PC-3 (cell line): ENCODE measurements at regions not wholly inside any gene's neighbourhood (a gene's known extent, or its start where the extent isn't known, plus 50 kb on each side); places are given as distances from the start of the nearest gene placed in this dataset.

ENCODE experiments used
- ATAC-seq: fragments of 200-7000 bp; cut with Tn5 transposase; 2 replicates; pipeline ENCODE4 v1.9.1; 2020; ENCODE audit warnings: mild to moderate bottlenecking, moderate library complexity
- BruUV-seq: library from RNA; stranded (reverse); fragments of 400-500 nt; replicated peaks from 2 replicates; lab custom pipeline; 2021; lab: Mats Ljungman, UMichigan
- CTCF ChIA-PET: fragments of 300-600 bp; sonication (Branson Sonifier 250); formaldehyde crosslinking; loops from one replicate; lab custom pipeline; 2022; ENCODE audit warnings: antibody characterized with exemption; lab: Charles Lee
- POLR2A ChIA-PET: fragments of 300-600 bp; sonication (Branson Sonifier 250); formaldehyde crosslinking; loops from one replicate; lab custom pipeline; 2022; ENCODE audit warnings: antibody characterized with exemption; ENCODE audit not compliant: unreplicated experiment; lab: Charles Lee
- DNase-seq: peaks from one replicate; pipeline ENCODE4 v3.0.0-alpha.2; 2015
- H2AFZ ChIP-seq: fragments of 300-600 bp; sonication (generic); 2 replicates; pipeline ENCODE4 v1.6.0; 2016; ENCODE audit warnings: antibody characterized with exemption, low read length
- H3F3A ChIP-seq: fragments of 300-600 bp; sonication (generic); one replicate; pipeline ENCODE4 v1.6.0; 2017; ENCODE audit warnings: antibody characterized with exemption, low read length, control low read depth, mild to moderate bottlenecking; ENCODE audit not compliant: unreplicated experiment
- H3K27ac ChIP-seq: fragments of 300-600 bp; sonication (generic); 2 replicates; pipeline ENCODE4 v1.5.1; 2016; ENCODE audit warnings: mild to moderate bottlenecking, low read length
- H3K27me3 ChIP-seq: fragments of 300-600 bp; sonication (generic); 2 replicates; pipeline ENCODE4 v1.6.1; 2016; ENCODE audit warnings: low read length, mixed read lengths
- H3K36me3 ChIP-seq: fragments of 300-600 bp; sonication (generic); 2 replicates; pipeline ENCODE4 v1.6.1; 2016; ENCODE audit warnings: low read depth, mixed run types, low read length, mixed read lengths
- H3K4me1 ChIP-seq: fragments of 300-600 bp; sonication (generic); 2 replicates; pipeline ENCODE4 v1.5.1; 2016; ENCODE audit warnings: low read length; ENCODE audit not compliant: insufficient read depth
- H3K4me2 ChIP-seq: fragments of 300-600 bp; sonication (generic); 2 replicates; pipeline ENCODE4 v1.6.0; 2016; ENCODE audit warnings: low read length
- H3K4me3 ChIP-seq: fragments of 300-600 bp; sonication (generic); 2 replicates; pipeline ENCODE4 v1.5.1; 2016; ENCODE audit warnings: mild to moderate bottlenecking, low read length, mixed read lengths
- H3K79me2 ChIP-seq: fragments of 300-600 bp; sonication (generic); 2 replicates; pipeline ENCODE4 v1.6.1; 2017; ENCODE audit warnings: low read length, mixed read lengths
- H3K9ac ChIP-seq: fragments of 300-600 bp; sonication (generic); 2 replicates; pipeline ENCODE4 v1.6.0; 2016; ENCODE audit warnings: mild to moderate bottlenecking, low read length
- H3K9me2 ChIP-seq: fragments of 300-600 bp; sonication (generic); replicated peaks from 2 replicates; pipeline ENCODE4 v1.6.1; 2016; ENCODE audit warnings: mixed run types, low read length, mixed read lengths
- H3K9me3 ChIP-seq: fragments of 300-600 bp; sonication (generic); 2 replicates; pipeline ENCODE4 v1.6.1; 2016; ENCODE audit warnings: low read length, mixed read lengths
- H4K20me1 ChIP-seq: fragments of 300-600 bp; sonication (generic); 2 replicates; pipeline ENCODE4 v1.6.1; 2016; ENCODE audit warnings: low read length, mixed read lengths
- EZH2 ChIP-seq: fragments of 300-600 bp; sonication (generic); IDR thresholded peaks from one replicate; pipeline ENCODE4 v1.6.1; 2017; ENCODE audit warnings: antibody characterized with exemption, mild to moderate bottlenecking, low read length; ENCODE audit not compliant: unreplicated experiment
- EZH2phosphoT487 ChIP-seq: fragments of 300-600 bp; sonication (generic); IDR thresholded peaks from 2 replicates; pipeline ENCODE4 v1.6.1; 2018; ENCODE audit warnings: mild to moderate bottlenecking, antibody characterized with exemption, low read length, borderline replicate concordance
- intact Hi-C: fragments of 100-400 bp; cut with micrococcal nuclease; formaldehyde crosslinking; loops from 2 replicates; pipeline ENCODE4 v1.9.0; 2023
- TF ChIP-seq, protein P1 (sequence below): fragments of 300-600 bp; sonication (generic); conservative IDR thresholded peaks from 2 replicates; pipeline ENCODE4 v1.5.1; 2017; ENCODE audit warnings: antibody characterized with exemption, low read depth, mild to moderate bottlenecking, low read length

DNA sequence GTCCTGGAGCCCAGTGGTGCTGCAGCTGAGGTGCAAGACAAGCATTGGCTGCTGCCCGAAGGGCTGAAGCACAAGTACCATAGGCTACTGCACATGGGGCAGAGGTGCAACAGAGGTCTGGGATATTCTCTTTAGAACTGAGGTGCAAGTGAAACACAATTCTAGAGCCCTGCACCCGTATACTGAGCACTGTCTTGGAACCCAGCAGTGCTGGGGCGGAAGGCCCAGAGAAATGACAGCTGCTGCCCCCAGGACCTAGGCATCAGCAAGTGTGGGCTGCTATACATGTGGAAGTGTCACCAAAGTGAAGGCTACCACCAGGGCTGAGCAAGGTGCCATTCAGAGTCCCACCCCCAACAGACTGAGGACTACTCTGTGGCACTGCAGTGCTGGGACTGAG, 393.6 kb upstream of the STEAP1 start:
- Histone ChIP-seq H3K79me2 (no peaks in the 10 kb centered on the region), H3K27ac (no peak overlapping the region), H3K4me3 (no peak overlapping the region), H3K9me2 (no peaks in the 10 kb centered on the region), H3K4me2 (no peak overlapping the region), H4K20me1 (no peaks in the 10 kb centered on the region), H3K9ac (no peak overlapping the region), H3F3A (no peaks in the 10 kb centered on the region), H2AFZ (no peak overlapping the region), H3K4me1 (no peaks in the 10 kb centered on the region), H3K36me3 (no peaks in the 10 kb centered on the region), H3K9me3 (no peaks in the 10 kb centered on the region), H3K27me3 (no peaks in the 10 kb centered on the region)
- ATAC-seq = no peak
- POLR2A ChIA-PET = no interaction called here
- BruUV-seq = no TSS peak
- no peak for DNase-seq
- no peak for TF ChIP-seq EZH2
- TF ChIP-seq, protein P1, sequence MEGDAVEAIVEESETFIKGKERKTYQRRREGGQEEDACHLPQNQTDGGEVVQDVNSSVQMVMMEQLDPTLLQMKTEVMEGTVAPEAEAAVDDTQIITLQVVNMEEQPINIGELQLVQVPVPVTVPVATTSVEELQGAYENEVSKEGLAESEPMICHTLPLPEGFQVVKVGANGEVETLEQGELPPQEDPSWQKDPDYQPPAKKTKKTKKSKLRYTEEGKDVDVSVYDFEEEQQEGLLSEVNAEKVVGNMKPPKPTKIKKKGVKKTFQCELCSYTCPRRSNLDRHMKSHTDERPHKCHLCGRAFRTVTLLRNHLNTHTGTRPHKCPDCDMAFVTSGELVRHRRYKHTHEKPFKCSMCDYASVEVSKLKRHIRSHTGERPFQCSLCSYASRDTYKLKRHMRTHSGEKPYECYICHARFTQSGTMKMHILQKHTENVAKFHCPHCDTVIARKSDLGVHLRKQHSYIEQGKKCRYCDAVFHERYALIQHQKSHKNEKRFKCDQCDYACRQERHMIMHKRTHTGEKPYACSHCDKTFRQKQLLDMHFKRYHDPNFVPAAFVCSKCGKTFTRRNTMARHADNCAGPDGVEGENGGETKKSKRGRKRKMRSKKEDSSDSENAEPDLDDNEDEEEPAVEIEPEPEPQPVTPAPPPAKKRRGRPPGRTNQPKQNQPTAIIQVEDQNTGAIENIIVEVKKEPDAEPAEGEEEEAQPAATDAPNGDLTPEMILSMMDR = no peak
- no peak for TF ChIP-seq EZH2phosphoT487
- intact Hi-C loops = no loop called here
- CTCF ChIA-PET = no interaction called here

DNA sequence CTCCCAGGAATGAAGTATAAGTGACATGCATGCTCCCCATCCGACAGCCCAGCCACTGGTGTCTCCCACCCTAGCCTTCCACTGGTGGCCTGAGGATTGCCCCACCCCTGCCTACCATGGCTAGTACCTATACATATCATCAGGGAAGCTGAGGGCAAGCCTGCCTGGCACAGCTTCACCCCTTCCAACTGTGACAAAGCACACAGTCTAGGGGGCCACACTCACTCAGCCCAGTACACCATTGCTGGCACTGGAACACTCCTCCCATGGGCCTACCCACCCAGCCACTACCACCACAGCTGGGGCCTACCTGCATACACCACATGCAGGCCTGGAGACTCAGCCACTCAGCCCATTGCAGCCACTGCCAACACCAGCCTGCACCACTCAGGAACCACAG, 393.1 kb upstream of the STEAP1 start:
- no peak for ATAC-seq
- Histone ChIP-seq H2AFZ (no peak overlapping the region), H3K27ac (no peak overlapping the region), H3K79me2 (no peaks in the 10 kb centered on the region), H3K36me3 (no peaks in the 10 kb centered on the region), H3K9me3 (no peaks in the 10 kb centered on the region), H3K9me2 (no peaks in the 10 kb centered on the region), H3K4me2 (no peak overlapping the region), H3K4me1 (no peaks in the 10 kb centered on the region), H3K9ac (no peak overlapping the region), H3K4me3 (no peak overlapping the region), H3F3A (no peaks in the 10 kb centered on the region), H4K20me1 (no peaks in the 10 kb centered on the region), H3K27me3 (no peaks in the 10 kb centered on the region)
- DNase-seq = no peak
- no TSS peak for BruUV-seq
- TF ChIP-seq, protein P1 = no peak
- CTCF ChIA-PET = no interaction called here
- POLR2A ChIA-PET = no interaction called here
- intact Hi-C loops = no loop called here

DNA sequence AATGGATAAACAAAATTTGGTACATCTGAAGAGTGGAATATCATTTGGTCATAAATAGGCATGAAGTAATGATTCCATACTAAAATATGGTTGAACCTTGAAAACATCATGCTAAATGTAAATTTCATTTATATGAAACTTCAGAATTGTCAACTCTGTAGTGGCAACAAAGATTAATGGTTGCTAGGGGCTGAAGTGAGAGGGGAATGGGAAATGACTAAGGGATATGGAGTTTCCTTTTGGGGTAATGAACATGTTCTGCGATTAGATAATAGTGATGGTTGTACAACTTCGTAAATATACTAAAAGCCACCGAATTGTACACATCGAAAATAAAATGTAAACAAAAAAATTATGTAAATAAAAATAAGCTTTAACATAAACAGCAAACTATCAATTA, 384.1 kb upstream of the STEAP1 start:
- TF ChIP-seq EZH2phosphoT487 = no peak
- TF ChIP-seq, protein P1 = no peak
- no peak for TF ChIP-seq EZH2
- Histone ChIP-seq H3K4me3 (no peak overlapping the region), H3K36me3 (no peaks in the 10 kb centered on the region), H3F3A (no peaks in the 10 kb centered on the region), H3K4me1 (peaks cover 14% of the 10 kb centered on the region; the same call in 1 of the 2 replicates), H3K9me2 (no peaks in the 10 kb centered on the region), H4K20me1 (no peaks in the 10 kb centered on the region), H3K79me2 (no peaks in the 10 kb centered on the region), H3K4me2 (no peak overlapping the region), H3K27ac (no peak overlapping the region), H3K9ac (no peak overlapping the region), H3K9me3 (no peaks in the 10 kb centered on the region), H2AFZ (no peak overlapping the region), H3K27me3 (no peaks in the 10 kb centered on the region)
- ChIA-PET CTCF (no interaction called here), POLR2A (no interaction called here)
- ATAC-seq (no peak), DNase-seq (no peak)
- intact Hi-C loops = loop anchor here (5.0 kb wide), 3 partner anchors 347 to 533 kb away; no protein-coding TSS in a partner anchor
- no TSS peak for BruUV-seq
